22Rv1 (cell line): ENCODE measurements at regions not wholly inside any gene's neighbourhood (a gene's known extent, or its start where the extent isn't known, plus 50 kb on each side); places are given as distances from the start of the nearest gene placed in this dataset.

Source experiments
- H3K27ac ChIP-seq: fragments of 450-650 bp; 2 replicates; pipeline ENCODE4 v1.5.1; 2017
- CTCF ChIP-seq: fragments of 450-650 bp; IDR thresholded peaks from 2 replicates; pipeline ENCODE4 v1.5.1; 2017; ENCODE audit warnings: mild to moderate bottlenecking
- ZFX ChIP-seq: fragments of 450-650 bp; IDR thresholded peaks from 2 replicates; pipeline ENCODE4 v1.6.1; 2017; ENCODE audit warnings: antibody characterized with exemption, borderline replicate concordance

DNA sequence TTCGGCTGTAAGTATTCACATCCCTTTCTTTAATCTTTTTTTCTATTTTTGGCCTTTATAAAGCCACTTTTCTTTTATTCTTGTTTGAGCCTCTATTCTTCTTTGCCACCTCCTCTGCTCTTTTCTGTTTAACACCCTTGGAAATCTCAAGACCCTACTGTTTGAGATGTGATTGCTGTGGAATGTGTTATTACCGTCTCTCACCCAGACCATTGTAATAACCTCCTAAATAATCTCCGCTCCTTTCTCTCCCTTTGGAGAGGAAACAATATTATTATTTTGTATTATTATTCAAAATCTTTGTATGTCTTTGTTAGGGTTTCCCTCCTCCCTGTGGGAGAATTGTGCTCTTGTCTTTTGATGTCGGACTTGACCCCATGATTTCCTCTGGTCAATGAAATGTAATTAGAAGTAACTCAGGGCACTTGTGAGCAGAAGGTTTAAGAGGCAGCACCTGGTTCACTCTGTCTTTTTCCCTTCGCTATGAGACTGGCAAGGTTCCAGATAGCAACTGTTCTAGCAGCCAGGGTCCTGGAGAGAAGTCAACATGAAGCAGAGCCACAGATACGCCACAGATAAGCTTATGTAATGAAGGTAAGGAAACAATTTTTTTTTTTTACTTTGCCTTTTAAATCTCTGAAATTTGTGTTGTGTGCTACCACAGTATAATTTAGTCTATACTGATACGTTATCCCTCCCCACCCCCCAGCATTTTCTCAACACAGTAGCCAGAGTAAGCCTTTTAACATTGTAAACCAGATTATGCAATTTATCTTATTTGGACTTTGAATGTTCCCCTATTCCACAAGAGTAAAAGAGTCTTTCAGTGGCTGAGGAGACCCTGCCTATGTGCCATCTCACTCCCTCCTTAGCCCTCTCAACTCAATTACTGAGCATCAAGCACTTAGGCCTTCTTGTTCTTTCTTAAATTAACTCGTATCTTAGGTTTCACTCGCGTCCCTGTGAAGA lies 601.2 kb upstream of the ZNF804A start:
- no peak for TF ChIP-seq CTCF
- no peak for TF ChIP-seq ZFX
- H3K27ac ChIP-seq = no peak overlapping the region

- TF ChIP-seq ZFX (no peak), CTCF (no peak)
- no peak overlapping the region for H3K27ac ChIP-seq
These were observed 600.1 kb upstream of the ZNF804A start for GRCh38 chr2:183998041-183998796.

GRCh38 chr2:183998797-183999190 lies 599.5 kb upstream of the ZNF804A start:
- TF ChIP-seq CTCF (no peak), ZFX (no peak)
- H3K27ac ChIP-seq = no peak overlapping the region

GRCh38 chr2:184004289-184004947 lies 593.9 kb upstream of the ZNF804A start:
- H3K27ac ChIP-seq = no peak overlapping the region
- TF ChIP-seq ZFX (no peak), CTCF (no peak)

GRCh38 chr2:184004948-184005672 lies 593.2 kb upstream of the ZNF804A start:
- H3K27ac ChIP-seq = no peak overlapping the region
- TF ChIP-seq CTCF = no peak
- no peak for TF ChIP-seq ZFX

DNA sequence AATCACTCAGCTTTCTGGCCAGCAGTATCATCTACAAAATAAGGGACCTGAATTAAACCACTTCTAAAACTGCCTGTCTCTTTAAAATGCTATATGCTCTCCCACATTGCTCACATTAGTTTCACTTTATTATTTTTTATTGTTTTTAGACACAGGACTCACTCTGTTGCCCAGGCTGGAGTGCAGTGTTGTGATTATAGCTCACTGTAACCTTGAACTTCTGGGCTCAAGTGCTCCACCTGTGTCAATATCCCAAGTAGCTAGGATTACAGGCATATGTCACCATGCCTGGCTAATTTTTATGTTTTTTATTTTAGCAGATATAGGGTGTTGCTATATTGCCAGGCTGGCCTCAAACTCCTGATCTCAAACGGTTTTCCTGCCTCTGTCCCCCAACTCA lies 591.3 kb upstream of the ZNF804A start:
- H3K27ac ChIP-seq = no peak overlapping the region
- no peak for TF ChIP-seq CTCF
